Keratinocyte (primary cell): ENCODE measurements at regions not wholly inside any gene's neighbourhood (a gene's known extent, or its start where the extent isn't known, plus 50 kb on each side); places are given as distances from the start of the nearest gene placed in this dataset.

Experiments used
- DNase-seq: peaks from one replicate; pipeline ENCODE4 v3.0.0-alpha.2; 2011; ENCODE audit warnings: low read depth, missing footprints, low spot score
- FAIRE-seq: peaks from 2 replicates; lab custom pipeline; 2011; peaks lifted over from hg19 to GRCh38; lab: Jason Lieb, UNC
- H2AFZ ChIP-seq: 2 replicates; pipeline ENCODE4 v1.6.0; 2012; ENCODE audit warnings: low read length, control low read depth, inconsistent platforms; ENCODE audit not compliant: control insufficient read depth
- H3K27ac ChIP-seq: 2 replicates; pipeline ENCODE4 v1.5.1; 2011; ENCODE audit warnings: low read length; ENCODE audit not compliant: control insufficient read depth, insufficient read depth
- H3K27me3 ChIP-seq: 3 replicates; pipeline ENCODE4 v1.6.0; 2011; ENCODE audit warnings: low read length; ENCODE audit not compliant: control insufficient read depth, insufficient read depth; ENCODE audit errors: extremely low read depth
- H3K36me3 ChIP-seq, 2 experiments: 2 replicates in 1 of 2; 3 replicates in 1 of 2; pipeline ENCODE4 v1.5.1; 2011; ENCODE audit warnings: low read length in 2 of 2, mild to moderate bottlenecking in 1 of 2; ENCODE audit not compliant: control insufficient read depth in 2 of 2, insufficient read depth in 2 of 2; ENCODE audit errors: extremely low read depth in 1 of 2
- H3K4me1 ChIP-seq: 3 replicates; pipeline ENCODE4 v1.5.1; 2011; ENCODE audit warnings: low read length; ENCODE audit not compliant: control insufficient read depth, insufficient read depth; ENCODE audit errors: extremely low read depth
- H3K4me2 ChIP-seq: 3 replicates; pipeline ENCODE4 v1.6.0; 2011; ENCODE audit warnings: low read depth, low read length; ENCODE audit not compliant: control insufficient read depth, insufficient read depth; ENCODE audit errors: extremely low read depth
- H3K4me3 ChIP-seq, 3 experiments: fragments of 200-600 bp in 1 of 3; sonication (generic) in 1 of 3; 2 replicates in 2 of 3; 3 replicates in 1 of 3; pipeline ENCODE4 v1.5.1; 2011 to 2016; ENCODE audit warnings: low read length in 3 of 3, mild to moderate bottlenecking in 3 of 3, control low read depth in 2 of 3, inconsistent platforms in 1 of 3, low read depth in 1 of 3, mixed read lengths in 1 of 3, mixed run types in 1 of 3, moderate library complexity in 1 of 3; ENCODE audit not compliant: control insufficient read depth in 2 of 3, insufficient read depth in 2 of 3; ENCODE audit errors: extremely low read depth in 1 of 3
- H3K79me2 ChIP-seq: 2 replicates; pipeline ENCODE4 v1.6.0; 2012; ENCODE audit warnings: low read length; ENCODE audit not compliant: control insufficient read depth, insufficient read depth
- H3K9ac ChIP-seq: 3 replicates; pipeline ENCODE4 v1.6.0; 2011; ENCODE audit warnings: low read length; ENCODE audit not compliant: control insufficient read depth, insufficient read depth; ENCODE audit errors: extremely low read depth
- H3K9me1 ChIP-seq: 3 replicates; pipeline ENCODE4 v1.6.0; 2011; ENCODE audit warnings: low read length; ENCODE audit not compliant: control insufficient read depth, insufficient read depth; ENCODE audit errors: extremely low read depth
- H3K9me3 ChIP-seq: 2 replicates; pipeline ENCODE4 v1.5.1; 2012; ENCODE audit warnings: low read depth, low read length; ENCODE audit not compliant: control insufficient read depth
- H4K20me1 ChIP-seq: 3 replicates; pipeline ENCODE4 v1.6.0; 2011; ENCODE audit warnings: low read length; ENCODE audit not compliant: control insufficient read depth, insufficient read depth; ENCODE audit errors: extremely low read depth
- EZH2 ChIP-seq: IDR thresholded peaks from one replicate; pipeline ENCODE4 v1.6.1; 2012; ENCODE audit warnings: inconsistent platforms, mild to moderate bottlenecking, low read length, moderate library complexity
- dilution Hi-C: fragments of 300-500 bp; cut with MboI; formaldehyde crosslinking; loops from one replicate; pipeline ENCODE4 v1.7.0; 2020; ENCODE audit warnings: low sequenced_read_pairs; ENCODE audit not compliant: extremely low pct_ligation_motif_present
- TF ChIP-seq, protein P1 (sequence below), 3 experiments: IDR thresholded peaks in 1 of 3; conservative IDR thresholded peaks in 1 of 3; optimal IDR thresholded peaks in 1 of 3; 2 replicates in 2 of 3; 3 replicates in 1 of 3; pipeline versions ENCODE3 to v1.5.1; 2011; ENCODE audit warnings: low read length in 3 of 3, mild to moderate bottlenecking in 3 of 3, moderate library complexity in 2 of 3, control low read depth in 1 of 3, inconsistent platforms in 1 of 3; ENCODE audit not compliant: insufficient read depth in 2 of 3; ENCODE audit errors: extremely low read depth in 1 of 3

- Histone ChIP-seq H3K79me2 (no peaks in the 10 kb centered on the region), H3K9ac (no peak overlapping the region), H3K36me3 (no peaks in the 10 kb centered on the region), H3K27ac (no peak overlapping the region), H3K4me3 (no peak overlapping the region), H3K9me3 (no peaks in the 10 kb centered on the region), H3K4me1 (no peaks in the 10 kb centered on the region), H3K9me1 (no peaks in the 10 kb centered on the region), H2AFZ (no peak overlapping the region), H3K4me2 (no peak overlapping the region), H3K27me3 (peaks cover 13% of the 10 kb centered on the region), H4K20me1 (no peaks in the 10 kb centered on the region)
- dilution Hi-C loops, result no loop called here
- TF ChIP-seq, protein P1, sequence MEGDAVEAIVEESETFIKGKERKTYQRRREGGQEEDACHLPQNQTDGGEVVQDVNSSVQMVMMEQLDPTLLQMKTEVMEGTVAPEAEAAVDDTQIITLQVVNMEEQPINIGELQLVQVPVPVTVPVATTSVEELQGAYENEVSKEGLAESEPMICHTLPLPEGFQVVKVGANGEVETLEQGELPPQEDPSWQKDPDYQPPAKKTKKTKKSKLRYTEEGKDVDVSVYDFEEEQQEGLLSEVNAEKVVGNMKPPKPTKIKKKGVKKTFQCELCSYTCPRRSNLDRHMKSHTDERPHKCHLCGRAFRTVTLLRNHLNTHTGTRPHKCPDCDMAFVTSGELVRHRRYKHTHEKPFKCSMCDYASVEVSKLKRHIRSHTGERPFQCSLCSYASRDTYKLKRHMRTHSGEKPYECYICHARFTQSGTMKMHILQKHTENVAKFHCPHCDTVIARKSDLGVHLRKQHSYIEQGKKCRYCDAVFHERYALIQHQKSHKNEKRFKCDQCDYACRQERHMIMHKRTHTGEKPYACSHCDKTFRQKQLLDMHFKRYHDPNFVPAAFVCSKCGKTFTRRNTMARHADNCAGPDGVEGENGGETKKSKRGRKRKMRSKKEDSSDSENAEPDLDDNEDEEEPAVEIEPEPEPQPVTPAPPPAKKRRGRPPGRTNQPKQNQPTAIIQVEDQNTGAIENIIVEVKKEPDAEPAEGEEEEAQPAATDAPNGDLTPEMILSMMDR (optimal IDR thresholded peaks at IDR 0.05 in 1 of 3, IDR thresholded peaks at IDR 0.05 in 1 of 3, conservative IDR thresholded peaks at IDR 0.05 in 1 of 3; ENCODE audit: extremely low read depth in 1 of 3, insufficient read depth in 2 of 3, low read length in 3 of 3), result no peak
- no peak for TF ChIP-seq EZH2
- DNase-seq (no peak), FAIRE-seq (no peak)
Observed at GRCh38 chr18:22268641-22269128, 99.3 kb downstream of the GATA6 start.

- no peaks in the 10 kb centered on the region for H3K4me1 ChIP-seq
- H3K27me3 ChIP-seq, result peaks cover 8% of the 10 kb centered on the region
- no peak for FAIRE-seq
- TF ChIP-seq EZH2, result no peak
- TF ChIP-seq, protein P1 (optimal IDR thresholded peaks at IDR 0.05 in 1 of 3, IDR thresholded peaks at IDR 0.05 in 1 of 3, conservative IDR thresholded peaks at IDR 0.05 in 1 of 3; ENCODE audit: extremely low read depth in 1 of 3, insufficient read depth in 2 of 3, low read length in 3 of 3), result no peak
- no peak overlapping the region for H3K4me2 ChIP-seq
- no peaks in the 10 kb centered on the region for H3K9me1 ChIP-seq
- H4K20me1 ChIP-seq, result no peaks in the 10 kb centered on the region
- dilution Hi-C loops, result no loop called here
- H3K36me3 ChIP-seq, result no peaks in the 10 kb centered on the region
- H3K9me3 ChIP-seq, result no peaks in the 10 kb centered on the region
- H2AFZ ChIP-seq, result no peak overlapping the region
- H3K27ac ChIP-seq, result no peak overlapping the region
- H3K79me2 ChIP-seq, result no peaks in the 10 kb centered on the region
- H3K4me3 ChIP-seq, result no peak overlapping the region
- no peak for DNase-seq
- H3K9ac ChIP-seq, result no peak overlapping the region
Observed at GRCh38 chr18:22267697-22268096, 98.3 kb downstream of the GATA6 start.
